Activated T-helper 2 cell treated with anti-CD3 and anti-CD28 coated beads, Interferon-gamma antibody, Interleukin-2, Interleukin-4, amounts not matched to agents 10 μg/mL and 5 μg/mL and 100 μg/mL, durations not matched to agents 14 hours and 24 hours and 36 hours (primary cell): ENCODE measurements at regions not wholly inside any gene's neighbourhood (a gene's known extent, or its start where the extent isn't known, plus 50 kb on each side); places are given as distances from the start of the nearest gene placed in this dataset.

Experiments used
- DNase-seq: peaks from one replicate; pipeline ENCODE4 v3.0.0; 2021; ENCODE audit warnings: low spot score
- H3K27ac Mint-ChIP-seq: one replicate; pipeline ENCODE4 v1.8.0; 2021; ENCODE audit warnings: mixed read lengths
- H3K27me3 Mint-ChIP-seq: one replicate; pipeline ENCODE4 v1.8.0; 2021; ENCODE audit warnings: low read depth, mixed read lengths
- H3K36me3 Mint-ChIP-seq: one replicate; pipeline ENCODE4 v1.8.0; 2021; ENCODE audit warnings: low read depth, mixed read lengths
- H3K4me1 Mint-ChIP-seq: one replicate; pipeline ENCODE4 v1.8.0; 2021; ENCODE audit warnings: low read depth, mixed read lengths
- H3K4me3 Mint-ChIP-seq: one replicate; pipeline ENCODE4 v1.8.0; 2021; ENCODE audit warnings: low read depth, mild to moderate bottlenecking, moderate library complexity, mixed read lengths
- H3K9me3 Mint-ChIP-seq: one replicate; pipeline ENCODE4 v1.8.0; 2021; ENCODE audit warnings: mixed read lengths
- intact Hi-C: fragments of 100-400 bp; cut with micrococcal nuclease; formaldehyde crosslinking; loops from one replicate; pipeline ENCODE4 v1.15.1; 2023

DNA sequence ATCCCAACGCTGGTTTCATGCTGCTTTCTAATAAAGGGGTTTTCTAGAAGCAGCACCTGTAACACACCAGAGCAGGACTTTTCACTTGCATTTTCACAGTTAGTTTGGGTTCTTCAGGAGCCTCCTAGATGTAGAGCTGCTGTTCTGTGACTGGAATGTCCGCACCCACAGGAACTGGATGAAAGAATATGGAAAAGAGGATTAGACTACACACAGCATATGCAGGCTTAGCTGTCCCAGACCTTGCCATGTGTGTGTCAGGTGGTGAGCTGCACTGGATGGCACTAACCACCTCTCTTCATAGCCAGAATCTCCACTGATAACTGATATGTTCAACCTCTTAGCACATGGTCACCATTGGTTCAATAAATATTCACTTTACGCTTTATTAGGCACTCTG is 112.1 kb upstream of the POU3F3 start:
- no peaks in the 10 kb centered on the region for H3K27me3 Mint-ChIP-seq
- intact Hi-C loops, result no loop called here
- no peak overlapping the region for H3K4me3 Mint-ChIP-seq
- no peaks in the 10 kb centered on the region for H3K36me3 Mint-ChIP-seq
- no peaks in the 10 kb centered on the region for H3K9me3 Mint-ChIP-seq
- no peak overlapping the region for H3K27ac Mint-ChIP-seq
- no peaks in the 10 kb centered on the region for H3K4me1 Mint-ChIP-seq
- DNase-seq, result no peak

DNA sequence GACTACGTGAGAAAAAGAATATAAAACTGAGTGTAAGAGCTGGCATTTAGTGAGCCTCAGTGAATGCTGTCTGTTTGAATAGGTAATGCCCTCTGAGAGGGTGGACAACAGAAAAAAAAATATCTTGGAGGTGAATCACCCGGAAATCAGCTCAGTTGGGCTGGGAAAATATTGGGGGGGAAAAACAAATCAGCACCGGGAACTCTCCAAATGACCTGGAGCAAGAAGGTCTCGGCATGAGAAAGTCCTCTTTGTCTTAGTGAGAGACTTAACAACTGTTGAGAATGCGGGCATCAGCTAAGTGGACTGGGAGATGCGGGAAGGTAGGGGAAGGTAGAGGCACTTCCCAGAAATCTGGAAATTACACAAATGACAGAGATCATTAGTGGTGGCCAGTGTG is 109.4 kb upstream of the POU3F3 start:
- no peaks in the 10 kb centered on the region for H3K27me3 Mint-ChIP-seq
- H3K4me3 Mint-ChIP-seq, result no peak overlapping the region
- no peak for DNase-seq
- intact Hi-C loops, result no loop called here
- no peaks in the 10 kb centered on the region for H3K36me3 Mint-ChIP-seq
- H3K27ac Mint-ChIP-seq, result no peak overlapping the region
- H3K4me1 Mint-ChIP-seq, result no peaks in the 10 kb centered on the region
- H3K9me3 Mint-ChIP-seq, result no peaks in the 10 kb centered on the region

DNA sequence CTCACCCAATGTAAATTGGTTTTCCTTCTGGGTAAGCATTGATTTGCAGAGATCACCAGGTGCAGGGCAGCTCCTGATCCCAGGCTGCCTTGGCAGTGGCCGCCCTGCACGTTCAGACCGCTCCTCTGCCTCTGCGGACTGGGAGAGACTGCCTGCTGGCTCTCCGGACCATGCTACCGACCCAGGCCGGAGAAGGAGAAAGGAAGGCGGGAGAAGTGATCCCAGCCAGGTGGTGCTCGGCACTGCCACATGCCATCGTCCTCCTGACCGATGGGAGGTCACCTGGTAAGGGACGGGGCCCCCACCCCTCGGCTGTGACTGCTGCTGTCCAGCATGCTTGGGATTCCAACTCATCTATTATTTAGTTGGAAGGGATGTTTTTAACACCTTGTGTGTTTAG is 108.1 kb upstream of the POU3F3 start:
- H3K27me3 Mint-ChIP-seq, result no peaks in the 10 kb centered on the region
- intact Hi-C loops, result no loop called here
- no peaks in the 10 kb centered on the region for H3K36me3 Mint-ChIP-seq
- DNase-seq, result no peak
- no peaks in the 10 kb centered on the region for H3K4me1 Mint-ChIP-seq
- H3K4me3 Mint-ChIP-seq, result no peak overlapping the region
- H3K27ac Mint-ChIP-seq, result no peak overlapping the region
- no peaks in the 10 kb centered on the region for H3K9me3 Mint-ChIP-seq

DNA sequence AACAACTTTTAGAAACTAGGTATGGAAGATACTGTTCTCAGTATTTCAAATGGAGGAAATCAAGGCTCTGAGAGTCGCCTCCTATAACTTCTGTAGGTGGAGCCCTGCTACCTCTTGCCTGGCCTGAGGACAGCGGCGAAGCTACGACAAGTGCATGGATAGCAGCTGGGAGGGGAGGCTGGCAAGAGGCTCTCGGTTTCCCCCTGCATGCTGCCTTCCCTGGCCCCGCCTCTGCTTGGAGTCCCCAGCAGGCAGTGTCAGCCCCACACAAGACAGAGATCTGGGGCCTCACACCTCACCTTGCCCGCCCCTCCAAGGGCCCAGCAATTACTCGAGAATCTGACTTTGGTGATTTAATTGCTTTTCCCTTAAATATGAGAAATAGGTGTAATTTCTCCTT is 107.6 kb upstream of the POU3F3 start:
- Mint-ChIP-seq H3K36me3 (no peaks in the 10 kb centered on the region), H3K27ac (no peak overlapping the region), H3K27me3 (no peaks in the 10 kb centered on the region), H3K4me1 (no peaks in the 10 kb centered on the region), H3K4me3 (no peak overlapping the region), H3K9me3 (no peaks in the 10 kb centered on the region)
- no peak for DNase-seq
- intact Hi-C loops, result no loop called here

DNA sequence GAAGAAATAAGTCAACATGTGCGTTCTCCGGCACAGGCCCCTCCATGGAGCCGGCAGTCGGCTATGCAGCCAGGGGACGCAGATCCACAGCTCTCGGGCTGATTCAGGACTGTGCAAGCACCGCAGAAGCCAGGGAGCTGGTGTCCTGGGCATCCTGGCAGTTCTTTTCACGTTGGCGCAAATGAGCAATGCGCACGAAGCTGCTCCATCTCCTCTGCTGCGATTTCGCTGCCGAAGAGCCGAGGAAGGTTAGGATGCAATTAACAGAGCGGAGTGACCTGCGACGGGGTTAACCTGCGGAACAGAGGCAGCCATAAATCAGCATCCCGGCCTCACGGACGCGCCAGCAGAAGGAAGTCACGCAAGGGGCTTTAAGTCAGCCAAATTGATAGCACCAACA is 107.1 kb upstream of the POU3F3 start:
- intact Hi-C loops, result no loop called here
- no peak for DNase-seq
- Mint-ChIP-seq H3K36me3 (no peaks in the 10 kb centered on the region), H3K9me3 (no peaks in the 10 kb centered on the region), H3K27me3 (no peaks in the 10 kb centered on the region), H3K27ac (no peak overlapping the region), H3K4me3 (no peak overlapping the region), H3K4me1 (no peaks in the 10 kb centered on the region)

DNA sequence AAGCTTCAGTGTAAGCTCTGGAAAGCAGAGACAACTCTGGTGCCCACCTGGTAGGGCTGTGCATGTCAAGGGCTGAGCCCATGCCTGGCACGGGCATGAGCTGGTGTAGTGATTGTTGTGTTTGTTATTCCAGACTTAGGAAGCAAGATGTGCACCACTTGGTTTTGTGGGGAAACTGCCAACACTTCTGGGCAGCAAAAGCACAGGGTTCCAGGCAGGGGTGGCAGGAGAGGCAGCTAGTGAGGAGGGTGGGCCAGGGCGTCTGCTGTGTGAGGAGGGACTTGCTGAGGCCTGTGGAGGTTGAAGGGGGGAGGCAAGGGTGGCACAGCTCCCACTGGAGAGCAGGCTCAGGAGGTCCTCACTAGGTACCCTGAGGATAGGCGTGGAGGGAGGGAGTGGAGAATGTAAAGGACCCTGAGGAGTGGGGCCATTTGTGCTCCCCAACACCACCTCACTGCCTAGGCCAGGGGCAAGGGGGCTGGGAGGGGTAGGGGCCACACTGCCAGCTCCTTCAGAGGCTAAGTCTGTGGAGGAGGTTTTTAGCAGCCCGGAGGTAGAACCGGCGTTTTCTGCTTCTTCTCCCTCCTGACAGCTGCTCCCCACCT is 104.0 kb upstream of the POU3F3 start:
- Mint-ChIP-seq H3K4me3 (no peak overlapping the region), H3K27me3 (no peaks in the 10 kb centered on the region), H3K4me1 (no peaks in the 10 kb centered on the region), H3K27ac (no peak overlapping the region), H3K36me3 (no peaks in the 10 kb centered on the region), H3K9me3 (no peaks in the 10 kb centered on the region)
- DNase-seq, result no peak
- intact Hi-C loops, result no loop called here

DNA sequence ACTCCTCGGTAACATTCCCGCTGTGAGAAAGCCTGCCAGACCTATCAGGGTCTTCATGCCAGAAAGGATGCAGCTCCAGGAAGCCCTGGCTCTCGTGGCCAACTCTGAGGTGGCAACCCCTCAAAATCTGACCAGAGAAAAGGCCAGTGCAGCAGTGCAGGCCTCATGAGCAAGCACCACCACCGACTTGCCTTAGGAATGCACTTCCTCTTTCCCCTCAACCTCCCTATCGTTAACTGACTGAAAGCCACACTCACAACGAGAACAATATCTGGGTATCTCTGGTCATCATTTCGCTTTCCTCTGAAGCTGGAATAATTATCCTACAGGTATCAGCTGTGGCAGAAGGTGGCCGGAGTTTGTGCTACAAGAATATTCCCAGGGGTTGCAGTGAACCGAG is 101.4 kb upstream of the POU3F3 start:
- no peak overlapping the region for H3K4me3 Mint-ChIP-seq

DNA sequence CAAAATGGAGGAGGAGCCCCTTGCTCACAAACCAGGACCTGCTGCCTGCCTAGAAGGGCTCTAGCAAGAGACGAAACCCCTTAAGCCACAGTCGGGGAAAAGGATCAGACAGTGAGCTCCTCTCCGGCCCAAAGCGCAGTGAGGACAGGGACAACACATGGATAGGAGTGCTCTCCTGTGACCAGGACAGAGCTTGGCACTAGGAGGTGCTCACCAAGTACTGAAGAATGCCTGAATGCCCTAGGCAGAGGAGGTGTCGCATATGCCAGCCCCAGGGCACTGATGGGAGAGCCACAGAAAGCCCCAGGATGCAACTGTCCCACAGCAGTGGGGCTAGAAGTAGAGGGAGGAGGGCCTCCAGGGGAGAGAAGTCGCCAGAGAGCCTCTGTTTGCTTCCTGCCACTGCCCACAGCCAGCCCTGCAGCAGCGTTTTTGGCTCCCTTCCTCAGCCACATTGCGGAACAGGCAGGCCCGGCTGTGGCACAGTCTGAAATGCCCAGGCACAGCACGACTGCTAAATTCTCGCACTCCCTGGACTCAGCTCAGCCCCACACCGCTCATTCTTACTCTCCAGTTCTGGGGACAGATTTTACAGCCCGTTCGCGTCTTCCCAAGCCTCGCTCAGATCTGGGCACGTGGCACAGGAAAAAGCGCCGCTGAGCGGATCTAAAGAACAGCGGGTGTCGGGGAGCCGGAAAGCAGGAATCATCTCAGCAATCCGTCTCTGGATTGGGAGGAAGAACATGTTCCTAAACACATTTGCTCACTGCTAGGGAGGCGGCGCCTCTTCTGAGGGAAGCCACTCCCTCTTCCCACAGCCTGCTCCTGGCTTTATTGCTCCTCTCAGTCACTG is 98.7 kb upstream of the POU3F3 start:
- no peaks in the 10 kb centered on the region for H3K9me3 Mint-ChIP-seq
- H3K4me1 Mint-ChIP-seq, result no peaks in the 10 kb centered on the region
- intact Hi-C loops, result no loop called here
- no peak overlapping the region for H3K27ac Mint-ChIP-seq
- no peak for DNase-seq
- no peaks in the 10 kb centered on the region for H3K27me3 Mint-ChIP-seq
- H3K4me3 Mint-ChIP-seq, result no peak overlapping the region
- no peaks in the 10 kb centered on the region for H3K36me3 Mint-ChIP-seq

More for the DNA sequence above, 101.4 kb upstream of the POU3F3 start:
- no peak for DNase-seq
- Mint-ChIP-seq H3K4me1 (no peaks in the 10 kb centered on the region), H3K9me3 (no peaks in the 10 kb centered on the region), H3K36me3 (no peaks in the 10 kb centered on the region), H3K27ac (no peak overlapping the region), H3K27me3 (no peaks in the 10 kb centered on the region)
- intact Hi-C loops, result no loop called here

DNA sequence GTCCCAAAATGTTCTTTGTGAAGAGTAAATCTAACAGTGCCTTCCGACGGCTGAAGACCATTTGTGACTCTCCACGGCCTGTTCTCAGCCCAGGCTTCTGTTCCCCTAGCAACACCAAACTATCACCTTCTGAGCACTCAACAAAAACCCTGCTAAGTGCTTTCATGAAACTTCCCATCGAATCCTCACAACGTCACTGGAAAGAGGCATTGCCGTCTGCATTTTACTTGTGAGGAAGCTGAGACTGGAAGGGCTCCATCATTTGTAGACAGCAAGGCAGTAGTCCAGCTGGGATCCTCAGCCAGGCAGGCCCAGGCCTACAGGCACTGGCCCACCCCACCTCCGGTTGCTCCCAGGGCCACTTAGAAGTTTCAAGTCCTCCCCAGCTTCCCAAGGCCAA is 97.8 kb upstream of the POU3F3 start:
- no peaks in the 10 kb centered on the region for H3K9me3 Mint-ChIP-seq

DNA sequence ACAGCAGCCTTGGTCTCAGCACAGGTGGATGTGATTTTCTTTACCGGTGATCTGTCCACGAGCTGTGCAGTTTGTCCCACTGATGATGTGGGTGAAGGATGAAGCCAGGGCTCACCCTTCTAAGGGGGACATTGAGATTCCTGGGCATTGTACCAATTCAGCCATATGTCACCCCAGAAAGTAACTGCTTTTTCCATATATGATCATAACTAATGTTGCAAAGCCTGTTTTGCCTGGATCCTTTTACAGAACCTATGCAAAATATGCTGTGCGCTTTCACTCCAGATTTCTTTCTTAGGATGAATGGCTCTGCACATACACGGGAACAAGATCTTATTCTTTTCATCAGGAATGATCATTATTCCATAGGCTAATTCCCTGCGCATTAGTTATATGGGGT is 96.9 kb upstream of the POU3F3 start:
- Mint-ChIP-seq H3K4me1 (no peaks in the 10 kb centered on the region), H3K9me3 (no peaks in the 10 kb centered on the region), H3K27ac (no peak overlapping the region), H3K36me3 (no peaks in the 10 kb centered on the region), H3K4me3 (no peak overlapping the region), H3K27me3 (no peaks in the 10 kb centered on the region)
- no peak for DNase-seq
- intact Hi-C loops, result no loop called here

More for the DNA sequence above, 97.8 kb upstream of the POU3F3 start:
- no peak overlapping the region for H3K27ac Mint-ChIP-seq
- intact Hi-C loops, result no loop called here
- no peaks in the 10 kb centered on the region for H3K27me3 Mint-ChIP-seq
- no peak overlapping the region for H3K4me3 Mint-ChIP-seq
- H3K4me1 Mint-ChIP-seq, result no peaks in the 10 kb centered on the region
- H3K36me3 Mint-ChIP-seq, result no peaks in the 10 kb centered on the region
- no peak for DNase-seq

DNA sequence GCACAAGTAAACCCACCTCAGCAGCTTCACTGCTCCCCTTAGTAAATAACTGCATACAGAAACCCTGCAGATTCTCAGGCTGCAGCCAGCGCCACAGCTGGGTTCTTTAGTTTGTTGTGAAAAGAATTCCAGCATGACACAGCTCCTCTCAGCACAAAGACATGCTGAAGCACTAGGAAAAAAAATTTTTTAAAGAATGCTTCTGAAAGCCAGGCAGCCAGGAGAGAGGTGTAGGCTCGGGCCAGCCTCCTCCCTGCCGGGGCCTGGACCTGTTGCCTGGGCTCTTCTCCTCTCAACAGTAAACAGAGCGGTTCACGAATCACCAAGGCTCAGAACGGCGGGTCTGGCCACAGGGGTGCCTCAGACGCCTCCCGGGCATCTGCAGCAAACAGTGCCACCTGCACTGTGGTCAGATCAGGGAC is 95.7 kb upstream of the POU3F3 start:
- intact Hi-C loops, result no loop called here
- H3K36me3 Mint-ChIP-seq, result no peaks in the 10 kb centered on the region
- no peaks in the 10 kb centered on the region for H3K4me1 Mint-ChIP-seq
- no peak overlapping the region for H3K27ac Mint-ChIP-seq
- DNase-seq, result no peak
- no peak overlapping the region for H3K4me3 Mint-ChIP-seq
- H3K9me3 Mint-ChIP-seq, result no peaks in the 10 kb centered on the region
- H3K27me3 Mint-ChIP-seq, result no peaks in the 10 kb centered on the region

DNA sequence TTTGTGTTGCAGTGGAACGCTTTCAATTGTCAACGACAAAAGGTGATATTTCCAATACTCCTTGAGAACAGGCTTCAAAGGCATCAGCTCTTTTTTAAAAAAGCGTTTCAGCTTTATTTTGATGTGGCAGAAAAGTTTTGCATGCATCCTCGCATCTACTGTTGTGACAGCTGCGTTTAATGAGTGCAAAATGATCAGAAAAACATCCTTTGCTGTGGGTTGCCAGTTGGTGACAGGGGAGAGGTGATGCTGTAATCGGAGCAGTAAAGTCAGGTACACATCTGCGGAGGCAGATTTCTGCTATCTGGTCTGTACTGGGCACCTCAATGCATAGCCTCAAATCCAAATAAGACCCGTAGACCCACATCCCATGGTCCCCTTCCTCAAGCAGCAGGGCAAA is 91.9 kb upstream of the POU3F3 start:
- H3K4me3 Mint-ChIP-seq, result no peak overlapping the region
- no peak overlapping the region for H3K27ac Mint-ChIP-seq
- no peak for DNase-seq
- intact Hi-C loops, result no loop called here
- no peaks in the 10 kb centered on the region for H3K9me3 Mint-ChIP-seq
- H3K4me1 Mint-ChIP-seq, result no peaks in the 10 kb centered on the region
- no peaks in the 10 kb centered on the region for H3K27me3 Mint-ChIP-seq
- no peaks in the 10 kb centered on the region for H3K36me3 Mint-ChIP-seq

DNA sequence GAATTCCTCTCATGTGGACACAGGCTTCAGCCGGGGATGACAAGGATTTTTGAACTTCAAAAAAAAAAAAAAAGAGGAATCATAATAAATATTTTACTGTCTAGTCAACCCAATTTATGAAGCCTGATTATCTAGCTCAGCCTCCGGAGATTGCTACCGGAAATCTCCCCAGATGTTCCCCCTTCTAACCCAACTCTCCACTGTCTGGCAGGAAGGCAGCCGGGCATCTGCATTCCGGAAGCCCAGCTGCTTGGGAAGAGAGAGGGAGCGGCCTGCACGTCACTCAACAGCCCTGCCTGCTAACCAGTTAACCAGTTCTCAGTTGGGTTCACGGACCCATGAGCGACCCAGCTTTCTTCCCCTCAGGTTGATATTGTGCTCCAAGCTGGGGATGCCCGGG is 87.2 kb upstream of the POU3F3 start:
- Mint-ChIP-seq H3K4me1 (no peaks in the 10 kb centered on the region), H3K27me3 (no peaks in the 10 kb centered on the region), H3K9me3 (peaks cover 3% of the 10 kb centered on the region), H3K36me3 (no peaks in the 10 kb centered on the region), H3K4me3 (no peak overlapping the region), H3K27ac (no peak overlapping the region)
- no peak for DNase-seq
- intact Hi-C loops, result no loop called here
